HEK293 (cell line): ENCODE measurements at regions not wholly inside any gene's neighbourhood (a gene's known extent, or its start where the extent isn't known, plus 50 kb on each side); places are given as distances from the start of the nearest gene placed in this dataset.

ENCODE experiments used
- CTCF ChIA-PET: fragments of 350-600 bp; formaldehyde crosslinking; extraction: SDS; loops from one replicate; lab custom pipeline; 2021; ENCODE audit warnings: antibody characterized with exemption; lab: Yijun Ruan, JAX
- POLR2A ChIA-PET: fragments of 300-600 bp; formaldehyde crosslinking; extraction: SDS; loops from one replicate; lab custom pipeline; 2020; ENCODE audit warnings: antibody characterized with exemption, inconsistent platforms; lab: Yijun Ruan, JAX
- H3K27ac ChIP-seq: fragments of 200-500 bp; sonication (Bioruptor generic); 2 replicates; pipeline ENCODE4 v1.5.1; 2014; ENCODE audit warnings: low read depth, low read length, control low read depth, inconsistent platforms; ENCODE audit errors: extremely low read depth
- H3K36me3 ChIP-seq, 2 experiments: fragments of 200-500 bp in 1 of 2; sonication (Bioruptor generic) in 1 of 2; 1 replicate in 1 of 2; 2 replicates in 1 of 2; pipeline ENCODE4 v1.5.1; 2014 to 2017; ENCODE audit warnings: inconsistent platforms in 2 of 2, low read length in 2 of 2; ENCODE audit not compliant: control insufficient read depth in 2 of 2, insufficient read depth in 1 of 2
- H3K4me1 ChIP-seq: fragments of 200-500 bp; sonication (Bioruptor generic); 2 replicates; pipeline ENCODE4 v1.5.1; 2014; ENCODE audit warnings: mild to moderate bottlenecking, low read length, inconsistent platforms; ENCODE audit not compliant: control insufficient read depth, insufficient read depth
- H3K4me3 ChIP-seq: 2 replicates; pipeline ENCODE4 v1.5.1; 2011; ENCODE audit warnings: low read depth, mild to moderate bottlenecking, control low read depth, low read length, moderate library complexity
- H3K9me3 ChIP-seq: fragments of 200-500 bp; sonication (Bioruptor generic); 2 replicates; pipeline ENCODE4 v1.5.1; 2014; ENCODE audit warnings: low read depth, low read length, inconsistent platforms; ENCODE audit not compliant: control insufficient read depth, insufficient read depth
- REPIN1 ChIP-seq: fragments of 450-650 bp; formaldehyde crosslinking; IDR thresholded peaks from 2 replicates; pipeline ENCODE4 v1.5.1; 2017; ENCODE audit warnings: missing biosample characterization, missing genetic modification characterization, low read depth
- TCF7L2 ChIP-seq: IDR thresholded peaks from 2 replicates; pipeline ENCODE4 v1.6.1; 2011; ENCODE audit warnings: low read depth, mild to moderate bottlenecking, inconsistent platforms, low read length, moderate library complexity, borderline replicate concordance
- ZNF112 ChIP-seq: fragments of 450-650 bp; formaldehyde crosslinking; IDR thresholded peaks from 2 replicates; pipeline ENCODE4 v1.5.0; 2017; ENCODE audit warnings: missing biosample characterization, missing genetic modification characterization
- ZNF223 ChIP-seq: fragments of 450-650 bp; formaldehyde crosslinking; IDR thresholded peaks from 2 replicates; pipeline ENCODE4 v1.5.1; 2016; ENCODE audit warnings: missing biosample characterization, missing genetic modification characterization
- ZNF239 ChIP-seq: fragments of 450-650 bp; formaldehyde crosslinking; IDR thresholded peaks from 2 replicates; pipeline ENCODE4 v1.5.1; 2016; ENCODE audit warnings: missing biosample characterization, missing genetic modification characterization
- ZNF24 ChIP-seq: fragments of 450-650 bp; formaldehyde crosslinking; IDR thresholded peaks from 2 replicates; pipeline ENCODE4 v1.5.1; 2016; ENCODE audit warnings: missing biosample characterization, missing genetic modification characterization
- ZNF274 ChIP-seq, 2 experiments: fragments of 200-500 bp in 1 of 2; fragments of 450-650 bp in 1 of 2; sonication (Bioruptor generic) in 1 of 2; formaldehyde crosslinking in 1 of 2; IDR thresholded peaks; 2 replicates each; pipeline versions ENCODE4 v1.5.1 to v1.6.1; 2014 to 2016; ENCODE audit warnings: borderline replicate concordance in 1 of 2, inconsistent platforms in 1 of 2, low read length in 1 of 2, missing biosample characterization in 1 of 2, missing genetic modification characterization in 1 of 2
- ZNF501 ChIP-seq: fragments of 450-650 bp; formaldehyde crosslinking; IDR thresholded peaks from 2 replicates; pipeline ENCODE4 v1.5.1; 2016; ENCODE audit warnings: missing biosample characterization, missing genetic modification characterization
- ZNF514 ChIP-seq: fragments of 450-650 bp; formaldehyde crosslinking; IDR thresholded peaks from 2 replicates; pipeline ENCODE4 v1.5.1; 2016; ENCODE audit warnings: missing biosample characterization, missing genetic modification characterization
- ZNF544 ChIP-seq: fragments of 450-650 bp; formaldehyde crosslinking; IDR thresholded peaks from 2 replicates; pipeline ENCODE4 v1.5.0; 2017; ENCODE audit warnings: missing biosample characterization, missing genetic modification characterization
- ZNF555 ChIP-seq: fragments of 450-650 bp; formaldehyde crosslinking; conservative IDR thresholded peaks from 2 replicates; pipeline ENCODE4 v1.5.1; 2017; ENCODE audit warnings: missing biosample characterization, mild to moderate bottlenecking, missing genetic modification characterization, inconsistent platforms
- ZNF558 ChIP-seq: fragments of 450-650 bp; formaldehyde crosslinking; IDR thresholded peaks from 2 replicates; pipeline ENCODE4 v1.5.1; 2016; ENCODE audit warnings: missing biosample characterization, missing genetic modification characterization
- ZNF585B ChIP-seq: fragments of 450-650 bp; formaldehyde crosslinking; IDR thresholded peaks from 2 replicates; pipeline ENCODE4 v1.5.1; 2016; ENCODE audit warnings: missing biosample characterization, missing genetic modification characterization
- ZNF626 ChIP-seq: fragments of 450-650 bp; sonication (Bioruptor Pico); formaldehyde crosslinking; IDR thresholded peaks from 2 replicates; pipeline ENCODE4 v1.5.1; 2018; ENCODE audit warnings: missing biosample characterization, missing genetic modification characterization, inconsistent platforms
- ZNF660 ChIP-seq: fragments of 450-650 bp; IDR thresholded peaks from 2 replicates; pipeline ENCODE4 v1.5.1; 2018; ENCODE audit warnings: missing biosample characterization, mild to moderate bottlenecking, missing genetic modification characterization
- ZNF747 ChIP-seq: fragments of 450-650 bp; formaldehyde crosslinking; IDR thresholded peaks from 2 replicates; pipeline ENCODE4 v1.5.1; 2016; ENCODE audit warnings: missing biosample characterization, missing genetic modification characterization
- ZNF768 ChIP-seq: fragments of 450-650 bp; formaldehyde crosslinking; IDR thresholded peaks from 2 replicates; pipeline ENCODE4 v1.5.1; 2018; ENCODE audit warnings: missing biosample characterization, mild to moderate bottlenecking, missing genetic modification characterization
- ZXDB ChIP-seq: fragments of 450-650 bp; formaldehyde crosslinking; IDR thresholded peaks from 2 replicates; pipeline ENCODE4 v1.5.1; 2016; ENCODE audit warnings: missing biosample characterization, missing genetic modification characterization
- TF ChIP-seq, protein P1 (sequence below): fragments of 450-650 bp; formaldehyde crosslinking; IDR thresholded peaks from 2 replicates; pipeline ENCODE4 v1.5.1; 2016; ENCODE audit warnings: missing biosample characterization, missing genetic modification characterization
- TF ChIP-seq, protein P2 (sequence below): fragments of 450-650 bp; formaldehyde crosslinking; optimal IDR thresholded peaks from 2 replicates; pipeline ENCODE3; 2016; ENCODE audit warnings: missing biosample characterization, mild to moderate bottlenecking, missing genetic modification characterization
- TF ChIP-seq, protein P3 (sequence below): fragments of 450-650 bp; formaldehyde crosslinking; IDR thresholded peaks from 2 replicates; pipeline ENCODE4 v1.5.1; 2016; ENCODE audit warnings: missing biosample characterization, missing genetic modification characterization

DNA sequence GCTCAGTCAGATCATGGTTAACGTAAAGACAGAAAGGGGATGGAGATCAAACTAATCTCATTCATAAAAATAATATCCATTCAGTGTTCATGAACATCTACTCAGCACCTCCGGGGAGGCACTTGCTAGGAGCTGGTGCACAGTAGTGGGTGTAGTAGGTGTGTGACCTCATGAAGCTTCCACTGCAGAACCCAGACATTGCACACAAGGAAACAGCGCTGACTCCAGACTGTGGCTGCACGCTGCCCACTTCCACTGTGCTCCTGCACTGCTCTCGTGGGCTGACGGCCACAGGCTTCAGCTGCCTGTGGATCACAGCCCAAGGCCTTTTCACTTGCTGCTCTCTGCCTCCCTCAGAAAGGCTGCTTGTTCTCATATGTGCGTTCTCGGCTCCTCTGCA is 214.4 kb upstream of the ZNF507 start:
- CTCF ChIA-PET = interaction anchor here (0.7 to 1.0 kb wide), 2 partner anchors 18 to 50 kb away, joined by 3 to 4 read pairs; no protein-coding TSS in a partner anchor
- H3K4me1 ChIP-seq = peaks cover 5% of the 10 kb centered on the region; the same call in 1 of the 2 replicates
- H3K36me3 ChIP-seq = no peaks in the 10 kb centered on the region; a peak in 1 of 3 replicates
- POLR2A ChIA-PET = no interaction called here
- no peak overlapping the region for H3K4me3 ChIP-seq
- H3K9me3 ChIP-seq = no peaks in the 10 kb centered on the region; the same call in 1 of the 2 replicates
- TF ChIP-seq ZNF501 = no peak
- TF ChIP-seq ZNF239 (tag by site-specific recombination) = no peak
- no peak for TF ChIP-seq ZNF747
- no peak for TF ChIP-seq ZXDB
- no peak for TF ChIP-seq TCF7L2
- no peak for TF ChIP-seq ZNF112 (tag by site-specific recombination)
- TF ChIP-seq, protein P1, sequence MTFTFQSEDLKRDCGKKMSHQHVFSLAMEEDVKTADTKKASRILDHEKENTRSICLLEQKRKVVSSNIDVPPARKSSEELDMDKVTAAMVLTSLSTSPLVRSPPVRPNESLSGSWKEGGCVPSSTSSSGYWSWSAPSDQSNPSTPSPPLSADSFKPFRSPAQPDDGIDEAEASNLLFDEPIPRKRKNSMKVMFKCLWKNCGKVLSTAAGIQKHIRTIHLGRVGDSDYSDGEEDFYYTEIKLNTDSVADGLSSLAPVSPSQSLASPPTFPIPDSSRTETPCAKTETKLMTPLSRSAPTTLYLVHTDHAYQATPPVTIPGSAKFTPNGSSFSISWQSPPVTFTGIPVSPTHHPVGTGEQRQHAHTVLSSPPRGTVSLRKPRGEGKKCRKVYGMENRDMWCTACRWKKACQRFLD (tag by site-specific recombination) = no peak
- TF ChIP-seq ZNF544 (tag by site-specific recombination) = no peak
- TF ChIP-seq ZNF558 (tag by site-specific recombination) = no peak
- TF ChIP-seq ZNF514 (tag by site-specific recombination) = no peak
- no peak for TF ChIP-seq ZNF24 (tag by site-specific recombination)
- no peak for TF ChIP-seq ZNF660 (tag by site-specific recombination)
- TF ChIP-seq, protein P2, sequence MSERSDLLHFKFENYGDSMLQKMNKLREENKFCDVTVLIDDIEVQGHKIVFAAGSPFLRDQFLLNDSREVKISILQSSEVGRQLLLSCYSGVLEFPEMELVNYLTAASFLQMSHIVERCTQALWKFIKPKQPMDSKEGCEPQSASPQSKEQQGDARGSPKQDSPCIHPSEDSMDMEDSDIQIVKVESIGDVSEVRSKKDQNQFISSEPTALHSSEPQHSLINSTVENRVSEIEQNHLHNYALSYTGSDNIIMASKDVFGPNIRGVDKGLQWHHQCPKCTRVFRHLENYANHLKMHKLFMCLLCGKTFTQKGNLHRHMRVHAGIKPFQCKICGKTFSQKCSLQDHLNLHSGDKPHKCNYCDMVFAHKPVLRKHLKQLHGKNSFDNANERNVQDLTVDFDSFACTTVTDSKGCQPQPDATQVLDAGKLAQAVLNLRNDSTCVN = no peak
- no peak for TF ChIP-seq ZNF223
- TF ChIP-seq ZNF585B (tag by site-specific recombination) = no peak
- TF ChIP-seq, protein P3, sequence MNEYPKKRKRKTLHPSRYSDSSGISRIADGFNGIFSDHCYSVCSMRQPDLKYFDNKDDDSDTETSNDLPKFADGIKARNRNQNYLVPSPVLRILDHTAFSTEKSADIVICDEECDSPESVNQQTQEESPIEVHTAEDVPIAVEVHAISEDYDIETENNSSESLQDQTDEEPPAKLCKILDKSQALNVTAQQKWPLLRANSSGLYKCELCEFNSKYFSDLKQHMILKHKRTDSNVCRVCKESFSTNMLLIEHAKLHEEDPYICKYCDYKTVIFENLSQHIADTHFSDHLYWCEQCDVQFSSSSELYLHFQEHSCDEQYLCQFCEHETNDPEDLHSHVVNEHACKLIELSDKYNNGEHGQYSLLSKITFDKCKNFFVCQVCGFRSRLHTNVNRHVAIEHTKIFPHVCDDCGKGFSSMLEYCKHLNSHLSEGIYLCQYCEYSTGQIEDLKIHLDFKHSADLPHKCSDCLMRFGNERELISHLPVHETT = no peak
- no peak for TF ChIP-seq ZNF274 (IDR thresholded peaks at IDR 0.05; ENCODE audit: low read length)
- no peak for TF ChIP-seq ZNF274 (tag by site-specific recombination; IDR thresholded peaks at IDR 0.05; ENCODE audit: borderline replicate concordance)
- no peak for TF ChIP-seq ZNF768 (tag by site-specific recombination)
- no peak overlapping the region for H3K27ac ChIP-seq

DNA sequence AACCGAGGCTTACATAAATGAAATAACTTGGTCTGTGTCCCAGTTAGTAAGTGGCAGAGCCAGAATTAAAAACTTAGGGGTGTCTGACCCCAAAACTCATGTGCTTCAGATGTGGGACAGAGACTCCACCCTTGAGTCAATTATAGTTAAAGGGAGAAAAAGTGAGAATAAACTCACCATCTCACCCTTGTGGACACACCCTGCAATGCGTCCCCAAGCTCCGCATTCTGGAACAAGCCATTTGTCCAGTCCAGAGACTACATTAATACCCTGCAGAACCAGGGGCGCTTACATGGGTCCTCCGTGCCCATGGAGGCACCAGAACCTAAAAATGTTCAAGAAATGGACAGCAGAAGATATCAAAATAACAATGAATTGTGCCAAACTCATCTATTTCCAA is 207.0 kb upstream of the ZNF507 start:
- no peaks in the 10 kb centered on the region; the same call in 1 of the 2 replicates for H3K9me3 ChIP-seq
- no peak overlapping the region for H3K4me3 ChIP-seq
- no peak for TF ChIP-seq REPIN1
- TF ChIP-seq ZNF555 = no peak
- no peak for TF ChIP-seq ZNF626 (tag by site-specific recombination)
- ChIA-PET POLR2A (interaction anchor here (0.6 kb wide), 1 partner anchor 789 kb away, joined by 5 read pairs; no protein-coding TSS in a partner anchor), CTCF (interaction anchor here (0.6 to 1.3 kb wide), 2 partner anchors 37 to 1455 kb away, joined by 3 to 5 read pairs; no protein-coding TSS in a partner anchor)
- H3K27ac ChIP-seq = no peak overlapping the region
- no peaks in the 10 kb centered on the region for H3K36me3 ChIP-seq
- no peaks in the 10 kb centered on the region for H3K4me1 ChIP-seq
